ENCODE measurements at regions not wholly inside any gene's neighbourhood (a gene's known extent, or its start where the extent isn't known, plus 50 kb on each side); places are given as distances from the start of the nearest gene placed in this dataset.

- TF ChIP-seq CHD7 (IDR thresholded peaks at IDR 0.05; ENCODE audit: insufficient replicate concordance, low read length) (no peak), HDAC2 (IDR thresholded peaks at IDR 0.05; ENCODE audit: borderline replicate concordance in 1 of 2, low read depth in 2 of 2, low read length in 2 of 2) (no peak), SP1 (IDR thresholded peaks at IDR 0.05; ENCODE audit: low read depth, low read length) (no peak), POU5F1 (IDR thresholded peaks at IDR 0.05; ENCODE audit: low read depth, low read length) (no peak), YY1 (IDR thresholded peaks at IDR 0.05; ENCODE audit: low read depth, low read length) (no peak), TBP (IDR thresholded peaks at IDR 0.05; ENCODE audit: low read depth, low read length) (no peak), EGR1 (IDR thresholded peaks at IDR 0.05; ENCODE audit: borderline replicate concordance, low read depth, low read length) (no peak), POLR2A (IDR thresholded peaks at IDR 0.05; ENCODE audit: control extremely low read depth in 1 of 2, low read depth in 2 of 2, low read length in 2 of 2) (no peak), JUN (IDR thresholded peaks at IDR 0.05; ENCODE audit: low read depth, low read length) (no peak), CTCF (IDR thresholded peaks at IDR 0.05; ENCODE audit: control extremely low read depth in 1 of 3, insufficient read depth in 1 of 3, low read depth in 1 of 3, low read length in 3 of 3) (no peak)
Measured at GRCh38 chr15:70265986-70266385, 168.3 kb upstream of the TLE3 start (continued).

Data from H1 (cell line).